Progenitor cell of endocrine pancreas (in vitro differentiated cells): ENCODE measurements at regions not wholly inside any gene's neighbourhood (a gene's known extent, or its start where the extent isn't known, plus 50 kb on each side); places are given as distances from the start of the nearest gene placed in this dataset.

ENCODE experiments used
- DNase-seq: peaks from one replicate; pipeline ENCODE4 v3.0.0; 2021; ENCODE audit warnings: low spot score; ENCODE audit not compliant: unreplicated experiment
- H3K27ac Mint-ChIP-seq: 2 replicates; pipeline ENCODE4 v1.8.0; 2021; ENCODE audit warnings: mild to moderate bottlenecking, moderate library complexity, mixed read lengths
- H3K27me3 Mint-ChIP-seq: 2 replicates; pipeline ENCODE4 v1.8.0; 2021; ENCODE audit warnings: mixed read lengths
- H3K36me3 Mint-ChIP-seq: 2 replicates; pipeline ENCODE4 v1.8.0; 2022; ENCODE audit warnings: mixed read lengths; ENCODE audit not compliant: insufficient read depth
- H3K4me1 Mint-ChIP-seq: 2 replicates; pipeline ENCODE4 v1.8.0; 2021; ENCODE audit warnings: low read depth, mixed read lengths
- H3K4me3 Mint-ChIP-seq: 2 replicates; pipeline ENCODE4 v1.8.0; 2021; ENCODE audit warnings: low read depth, mild to moderate bottlenecking, moderate library complexity, mixed read lengths
- H3K9me3 Mint-ChIP-seq: 2 replicates; pipeline ENCODE4 v1.8.0; 2021; ENCODE audit warnings: low read depth, mixed read lengths
- TF ChIP-seq, protein P1 (sequence below): fragments of 200-600 bp; sonication (generic); IDR thresholded peaks from one replicate; pipeline ENCODE4 v1.5.0; 2021; ENCODE audit warnings: antibody characterized with exemption, mild to moderate bottlenecking; ENCODE audit not compliant: unreplicated experiment

DNA sequence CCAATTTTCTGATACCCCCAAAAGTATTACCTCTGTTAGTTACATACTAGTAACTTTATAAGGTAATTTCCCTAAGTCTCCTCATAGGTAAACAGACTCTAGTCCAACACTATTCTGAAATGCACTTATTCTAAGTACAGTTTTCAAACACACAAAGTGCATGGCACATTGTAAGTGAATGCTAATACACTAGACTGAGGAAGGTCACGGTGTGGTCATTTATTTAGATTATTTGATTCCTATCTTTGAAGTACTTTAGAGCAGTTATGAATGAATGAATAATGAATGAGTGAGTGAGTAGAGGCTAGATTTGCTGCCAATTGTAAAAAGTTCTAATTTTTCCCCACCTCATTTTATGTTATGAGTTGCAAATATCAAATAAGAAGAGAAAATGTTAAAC is 132.8 kb upstream of the UGT8 start:
- Mint-ChIP-seq H3K4me1 (peaks cover 3% of the 10 kb centered on the region), H3K27me3 (peaks cover 9% of the 10 kb centered on the region), H3K36me3 (no peaks in the 10 kb centered on the region), H3K9me3 (no peaks in the 10 kb centered on the region), H3K27ac (no peak overlapping the region), H3K4me3 (no peak overlapping the region)
- TF ChIP-seq, protein P1, sequence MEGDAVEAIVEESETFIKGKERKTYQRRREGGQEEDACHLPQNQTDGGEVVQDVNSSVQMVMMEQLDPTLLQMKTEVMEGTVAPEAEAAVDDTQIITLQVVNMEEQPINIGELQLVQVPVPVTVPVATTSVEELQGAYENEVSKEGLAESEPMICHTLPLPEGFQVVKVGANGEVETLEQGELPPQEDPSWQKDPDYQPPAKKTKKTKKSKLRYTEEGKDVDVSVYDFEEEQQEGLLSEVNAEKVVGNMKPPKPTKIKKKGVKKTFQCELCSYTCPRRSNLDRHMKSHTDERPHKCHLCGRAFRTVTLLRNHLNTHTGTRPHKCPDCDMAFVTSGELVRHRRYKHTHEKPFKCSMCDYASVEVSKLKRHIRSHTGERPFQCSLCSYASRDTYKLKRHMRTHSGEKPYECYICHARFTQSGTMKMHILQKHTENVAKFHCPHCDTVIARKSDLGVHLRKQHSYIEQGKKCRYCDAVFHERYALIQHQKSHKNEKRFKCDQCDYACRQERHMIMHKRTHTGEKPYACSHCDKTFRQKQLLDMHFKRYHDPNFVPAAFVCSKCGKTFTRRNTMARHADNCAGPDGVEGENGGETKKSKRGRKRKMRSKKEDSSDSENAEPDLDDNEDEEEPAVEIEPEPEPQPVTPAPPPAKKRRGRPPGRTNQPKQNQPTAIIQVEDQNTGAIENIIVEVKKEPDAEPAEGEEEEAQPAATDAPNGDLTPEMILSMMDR, result no peak
- DNase-seq, result no peak

DNA sequence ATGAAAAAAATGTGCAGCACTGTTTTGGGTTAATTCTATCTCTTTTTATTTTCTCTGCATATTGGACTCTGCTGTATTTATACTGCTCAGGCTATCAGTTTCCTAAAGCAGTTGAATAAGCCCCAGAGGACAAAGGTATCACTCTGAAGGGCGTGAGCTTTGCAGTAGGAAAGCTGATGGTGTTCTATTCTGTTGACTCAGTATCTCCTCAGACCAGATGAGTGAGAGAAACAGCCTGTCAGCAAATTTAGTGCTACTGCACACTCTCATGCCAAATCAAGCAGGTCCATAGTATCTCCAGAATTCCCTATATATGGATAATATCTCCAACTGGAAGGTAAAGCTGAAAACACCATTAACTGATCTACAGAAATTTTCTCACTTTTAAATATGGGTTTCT is 132.3 kb upstream of the UGT8 start:
- H3K27me3 Mint-ChIP-seq, result peaks cover 9% of the 10 kb centered on the region
- H3K9me3 Mint-ChIP-seq, result no peaks in the 10 kb centered on the region
- no peak for DNase-seq
- no peak overlapping the region for H3K4me3 Mint-ChIP-seq
- TF ChIP-seq, protein P1, result no peak
- H3K36me3 Mint-ChIP-seq, result no peaks in the 10 kb centered on the region
- H3K27ac Mint-ChIP-seq, result no peak overlapping the region
- peaks cover 3% of the 10 kb centered on the region for H3K4me1 Mint-ChIP-seq

DNA sequence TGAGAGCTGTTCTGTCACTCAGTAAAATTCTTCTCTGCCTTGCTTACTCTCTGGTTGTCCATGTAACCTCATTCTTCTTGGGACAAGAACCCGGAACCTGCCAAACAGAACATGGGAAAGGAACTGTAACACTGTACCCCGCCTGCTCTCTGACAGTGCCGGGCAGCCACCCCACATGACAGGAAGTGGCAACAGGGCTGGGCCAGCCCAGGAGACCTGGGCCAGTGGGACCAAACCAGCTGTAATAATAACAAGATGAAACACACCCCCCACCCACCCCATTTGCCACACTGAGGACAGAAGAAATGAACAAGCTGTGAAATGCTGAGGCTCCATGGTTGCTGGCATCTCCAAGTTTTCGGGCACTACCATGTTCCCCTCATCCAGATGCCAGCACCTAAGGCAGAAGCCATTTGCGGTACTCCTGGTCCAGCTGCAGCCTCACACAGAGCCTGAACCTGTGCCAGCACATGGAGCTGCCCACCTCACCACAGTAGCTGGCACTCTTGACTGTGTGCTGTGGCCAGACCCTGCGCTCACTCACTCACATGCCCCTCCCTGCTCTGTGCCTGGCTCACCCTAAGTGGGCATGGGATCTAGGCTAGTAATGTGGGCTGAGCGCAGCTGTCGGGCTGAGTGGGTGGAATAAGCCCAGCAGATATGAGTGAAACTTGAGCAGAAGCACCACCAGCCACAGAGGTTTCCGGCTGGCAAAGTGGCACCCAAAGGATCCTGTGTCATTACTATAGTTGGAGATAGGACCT is 126.2 kb upstream of the UGT8 start:
- no peaks in the 10 kb centered on the region for H3K27me3 Mint-ChIP-seq

DNA sequence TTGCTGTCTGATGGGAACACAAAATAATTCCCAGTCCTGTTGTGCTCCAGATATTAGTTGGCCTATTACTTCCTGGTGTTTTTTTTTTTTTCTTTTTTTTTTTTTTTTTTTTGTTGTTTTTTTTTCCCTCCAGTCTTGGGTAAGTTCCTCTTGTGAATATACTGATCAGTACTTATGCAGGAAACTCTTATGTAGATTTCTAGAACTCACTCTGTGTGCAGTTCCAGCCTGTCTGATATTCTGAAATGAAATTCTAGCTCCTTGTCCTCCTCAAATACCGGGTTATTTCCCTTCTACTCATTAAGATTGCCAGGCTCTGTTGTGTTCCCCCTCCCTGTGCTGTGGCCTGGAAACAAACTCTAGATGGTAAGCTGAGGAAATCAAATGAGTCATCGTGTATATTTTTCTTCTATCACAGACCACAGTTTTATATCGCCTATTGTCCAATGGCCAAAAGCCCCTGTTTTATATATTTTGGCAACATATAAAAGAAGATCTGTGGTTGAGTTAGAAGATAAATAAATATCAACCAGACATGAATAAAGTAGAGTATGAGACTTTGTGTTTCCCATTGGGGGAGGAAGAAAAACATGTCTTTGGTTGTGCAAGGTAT is 124.3 kb upstream of the UGT8 start:
- Mint-ChIP-seq H3K4me3 (no peak overlapping the region), H3K9me3 (peaks cover 6% of the 10 kb centered on the region), H3K27ac (no peak overlapping the region)

More for the DNA sequence above, 126.2 kb upstream of the UGT8 start:
- H3K36me3 Mint-ChIP-seq, result no peaks in the 10 kb centered on the region
- no peaks in the 10 kb centered on the region for H3K4me1 Mint-ChIP-seq
- no peak overlapping the region for H3K4me3 Mint-ChIP-seq
- TF ChIP-seq, protein P1, result no peak
- DNase-seq, result no peak
- no peaks in the 10 kb centered on the region for H3K9me3 Mint-ChIP-seq
- no peak overlapping the region for H3K27ac Mint-ChIP-seq

DNA sequence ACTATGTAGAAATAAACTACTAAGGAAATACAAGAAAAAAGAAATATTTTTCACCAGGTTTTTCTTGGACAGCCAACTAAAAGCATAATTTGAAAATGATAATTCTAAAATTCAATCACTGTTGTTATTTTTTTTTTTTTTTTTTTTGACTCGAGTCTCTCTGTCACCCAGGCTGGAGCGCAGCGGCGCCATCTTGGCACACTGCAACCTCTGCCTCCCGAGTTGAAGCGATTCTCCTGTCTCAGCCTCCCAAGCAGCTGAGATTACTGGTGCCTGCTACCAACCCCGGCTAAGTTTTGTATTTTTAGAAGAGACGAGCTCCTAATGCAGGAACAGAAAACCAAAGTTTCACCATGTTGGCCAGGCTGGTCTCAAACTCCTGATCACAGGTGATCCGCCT is 122.3 kb upstream of the UGT8 start:
- H3K4me1 Mint-ChIP-seq, result peaks cover 11% of the 10 kb centered on the region
- no peak overlapping the region for H3K4me3 Mint-ChIP-seq
- no peaks in the 10 kb centered on the region for H3K27me3 Mint-ChIP-seq
- H3K36me3 Mint-ChIP-seq, result peaks cover 6% of the 10 kb centered on the region
- TF ChIP-seq, protein P1, result no peak
- H3K27ac Mint-ChIP-seq, result no peak overlapping the region
- no peak for DNase-seq
- peaks cover 20% of the 10 kb centered on the region for H3K9me3 Mint-ChIP-seq

More for the DNA sequence above, 124.3 kb upstream of the UGT8 start:
- H3K27me3 Mint-ChIP-seq, result no peaks in the 10 kb centered on the region
- no peak for DNase-seq
- H3K4me1 Mint-ChIP-seq, result peaks cover 4% of the 10 kb centered on the region
- H3K36me3 Mint-ChIP-seq, result no peaks in the 10 kb centered on the region
- TF ChIP-seq, protein P1, result no peak
